Heart left ventricle (tissue), 16 donors: ENCODE measurements at regions not wholly inside any gene's neighbourhood (a gene's known extent, or its start where the extent isn't known, plus 50 kb on each side); places are given as distances from the start of the nearest gene placed in this dataset.
"Not testable (repeated sequence)": the region's sequence is repeated elsewhere in the genome, so short reads cannot be mapped to it uniquely, and the experiment has no call there.

Experiments used
- ATAC-seq, 4 donors: fragments of 200-7000 bp; cut with Tn5 transposase; one replicate each; pipeline ENCODE4 v1.9.1; 2020 to 2022; ENCODE audit warnings: moderate library complexity in 4 of 4, mild to moderate bottlenecking in 3 of 4, moderate number of reproducible peaks in 1 of 4
- DNase-seq, 5 donors: peaks; one replicate each; pipeline ENCODE4 v3.0.0-alpha.2; 2020
- H3K27ac ChIP-seq, 12 donors: fragments of 200-600 bp; sonication (generic) in 4 of 12; one replicate each; pipeline versions ENCODE4 v1.5.0 to v1.8.0; 2016 to 2022; ENCODE audit warnings: mild to moderate bottlenecking in 2 of 12
- H3K27me3 ChIP-seq, 9 donors: fragments of 200-600 bp; sonication (generic) in 2 of 9; one replicate each; pipeline versions ENCODE4 v1.5.1 to v1.8.0; 2016 to 2022; ENCODE audit warnings: mild to moderate bottlenecking in 3 of 9
- H3K36me3 ChIP-seq, 9 donors: fragments of 200-600 bp; sonication (generic) in 2 of 9; one replicate each; pipeline versions ENCODE4 v1.5.0 to v1.8.0; 2018 to 2022; ENCODE audit warnings: mild to moderate bottlenecking in 2 of 9
- H3K4me1 ChIP-seq, 12 donors: fragments of 200-600 bp; sonication (generic) in 4 of 12; one replicate each; pipeline versions ENCODE4 v1.5.0 to v1.8.0; 2016 to 2022; ENCODE audit warnings: mild to moderate bottlenecking in 3 of 12
- H3K4me3 ChIP-seq, 12 donors: fragments of 200-600 bp; sonication (generic) in 4 of 12; one replicate each; pipeline versions ENCODE4 v1.5.0 to v1.8.0; 2017 to 2022; ENCODE audit warnings: mild to moderate bottlenecking in 9 of 12, moderate library complexity in 4 of 12
- H3K9me3 ChIP-seq, 12 donors: fragments of 200-600 bp; sonication (generic) in 4 of 12; one replicate each; pipeline versions ENCODE4 v1.5.0 to v1.8.0; 2016 to 2022; ENCODE audit warnings: mild to moderate bottlenecking in 1 of 12
- POLR2A ChIP-seq, 2 donors: fragments of 450-650 bp; IDR thresholded peaks; one replicate each; pipeline ENCODE4 v1.6.1; 2017; ENCODE audit warnings: antibody characterized with exemption in 2 of 2, mild to moderate bottlenecking in 2 of 2, moderate library complexity in 2 of 2
- WGBS, 4 donors: extraction: QIAGEN DNeasy Blood & Tissue Kit in 2 of 4; methylation state at CpG; one replicate each; pipeline versions ENCODE4 v1.1.5 to v1.1.7; 2013 to 2018; 5-methylcytosine and 5-hydroxymethylcytosine counted together
- intact Hi-C, 10 donors: fragments of 100-400 bp; cut with DNase I; formaldehyde crosslinking; loops; one replicate each; pipeline versions ENCODE4 v1.11.1 to v1.14.2; 2022
- TF ChIP-seq, protein P1 (sequence below), 12 donors: fragments of 200-600 bp; sonication (generic) in 4 of 12; IDR thresholded peaks; one replicate each; pipeline versions ENCODE4 v1.5.0 to v1.8.0; 2018 to 2022; ENCODE audit warnings: antibody characterized with exemption in 12 of 12, mild to moderate bottlenecking in 5 of 12
- donor health status: ischemic (EF 13 %, LVEDD 7.1; RV severe dilation, severe dysfunction).
- donor health status: healthy with polysubstance abuse.
- donor health status: DM: no; HTN: yes; CAD: no.
- donor health status: DM: no; HTN: no; CAD: no.
- donor health status: ischemic (EF 25% LVEDD 6.9; RV normal size, moderate dysfunction).
- donor health status: ischemic (EF 25% LVEDD 5.7; RV mildly dilated, moderate dysfunction).
- donor health status: healthy.
- donor health status: DM: yes; HTN: yes; CAD: no.
- donor health status: ischemic (EF 35%, LVEDD 5.7; RV mildly dilated, moderate dysfunction).
- donor health status: nonischemic (EF 11% LVEDD 7.7; RV severe dilation, severe dysfunction).
- donor health status: DM: yes; HTN: yes; CAD: no.
- donor health status: PGD.
- donor health status: ischemic (EF 29% LVEDD 5.4; RV normal size, mild dysfunction).
- donor health status: nonischemic (EF 23%, LVEDD 6.1; RV moderate dilation, normal function).

DNA sequence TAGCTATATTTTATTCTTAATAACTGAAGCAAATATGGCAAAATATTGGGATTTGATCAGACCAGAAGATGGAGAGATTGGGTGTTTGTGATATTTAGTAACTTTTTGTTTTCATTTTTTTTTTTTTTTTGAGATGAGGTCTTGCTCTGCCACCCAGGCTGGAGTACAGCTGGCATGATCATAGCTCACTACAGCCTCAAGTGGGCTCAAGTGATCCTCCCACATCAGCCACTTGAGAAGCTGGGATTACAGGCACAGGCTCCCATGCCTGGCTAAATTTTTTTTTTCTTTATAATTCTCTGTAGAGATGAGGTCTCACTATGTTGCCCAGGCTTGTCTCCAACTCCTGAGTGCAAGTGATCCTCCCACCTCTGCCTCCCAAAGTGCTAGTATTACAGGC, 686.4 kb downstream of the CDY1 start:
- H3K9me3 ChIP-seq, DNase-seq, intact Hi-C loops, H3K4me3 ChIP-seq, H3K4me1 ChIP-seq, H3K36me3 ChIP-seq, H3K27ac ChIP-seq, H3K27me3 ChIP-seq: not testable (repeated sequence)
- peak in 2 of 4 donors; percentile 57 to 75 for ATAC-seq

DNA sequence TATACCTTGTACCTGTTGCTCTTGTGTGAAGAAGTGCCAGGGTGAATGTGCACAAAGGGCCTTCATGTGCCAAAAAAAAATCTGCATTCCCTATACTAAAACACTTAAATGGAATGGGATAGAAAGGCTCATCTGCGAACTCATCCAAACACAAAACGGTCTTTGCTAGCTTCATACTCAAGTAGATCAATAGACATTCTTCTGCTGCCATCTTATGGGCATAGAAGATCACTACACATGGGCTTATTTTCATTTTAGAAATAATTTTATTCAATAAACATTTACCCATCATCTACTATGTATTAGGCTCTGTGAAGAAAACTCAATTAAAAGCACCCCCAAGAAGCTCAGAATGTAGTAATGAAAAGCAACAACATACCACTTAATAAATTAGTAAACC, 693.1 kb downstream of the CDY1 start:
- H3K9me3 ChIP-seq, H3K27ac ChIP-seq, H3K4me3 ChIP-seq, DNase-seq, H3K36me3 ChIP-seq, H3K27me3 ChIP-seq, intact Hi-C loops, H3K4me1 ChIP-seq: not testable (repeated sequence)
- TF ChIP-seq, protein P1, sequence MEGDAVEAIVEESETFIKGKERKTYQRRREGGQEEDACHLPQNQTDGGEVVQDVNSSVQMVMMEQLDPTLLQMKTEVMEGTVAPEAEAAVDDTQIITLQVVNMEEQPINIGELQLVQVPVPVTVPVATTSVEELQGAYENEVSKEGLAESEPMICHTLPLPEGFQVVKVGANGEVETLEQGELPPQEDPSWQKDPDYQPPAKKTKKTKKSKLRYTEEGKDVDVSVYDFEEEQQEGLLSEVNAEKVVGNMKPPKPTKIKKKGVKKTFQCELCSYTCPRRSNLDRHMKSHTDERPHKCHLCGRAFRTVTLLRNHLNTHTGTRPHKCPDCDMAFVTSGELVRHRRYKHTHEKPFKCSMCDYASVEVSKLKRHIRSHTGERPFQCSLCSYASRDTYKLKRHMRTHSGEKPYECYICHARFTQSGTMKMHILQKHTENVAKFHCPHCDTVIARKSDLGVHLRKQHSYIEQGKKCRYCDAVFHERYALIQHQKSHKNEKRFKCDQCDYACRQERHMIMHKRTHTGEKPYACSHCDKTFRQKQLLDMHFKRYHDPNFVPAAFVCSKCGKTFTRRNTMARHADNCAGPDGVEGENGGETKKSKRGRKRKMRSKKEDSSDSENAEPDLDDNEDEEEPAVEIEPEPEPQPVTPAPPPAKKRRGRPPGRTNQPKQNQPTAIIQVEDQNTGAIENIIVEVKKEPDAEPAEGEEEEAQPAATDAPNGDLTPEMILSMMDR (IDR thresholded peaks at IDR 0.05): peak in 6 of 12 donors; percentile 23 to 39 (median 31)
- WGBS, 4 donors: 39 to 56% methylated on average over 2 of the region's 2 CpGs; no CpG with 5 or more reads in 2 of the 4 donors
- ATAC-seq: peak in 1 of 4 donors; percentile 45

DNA sequence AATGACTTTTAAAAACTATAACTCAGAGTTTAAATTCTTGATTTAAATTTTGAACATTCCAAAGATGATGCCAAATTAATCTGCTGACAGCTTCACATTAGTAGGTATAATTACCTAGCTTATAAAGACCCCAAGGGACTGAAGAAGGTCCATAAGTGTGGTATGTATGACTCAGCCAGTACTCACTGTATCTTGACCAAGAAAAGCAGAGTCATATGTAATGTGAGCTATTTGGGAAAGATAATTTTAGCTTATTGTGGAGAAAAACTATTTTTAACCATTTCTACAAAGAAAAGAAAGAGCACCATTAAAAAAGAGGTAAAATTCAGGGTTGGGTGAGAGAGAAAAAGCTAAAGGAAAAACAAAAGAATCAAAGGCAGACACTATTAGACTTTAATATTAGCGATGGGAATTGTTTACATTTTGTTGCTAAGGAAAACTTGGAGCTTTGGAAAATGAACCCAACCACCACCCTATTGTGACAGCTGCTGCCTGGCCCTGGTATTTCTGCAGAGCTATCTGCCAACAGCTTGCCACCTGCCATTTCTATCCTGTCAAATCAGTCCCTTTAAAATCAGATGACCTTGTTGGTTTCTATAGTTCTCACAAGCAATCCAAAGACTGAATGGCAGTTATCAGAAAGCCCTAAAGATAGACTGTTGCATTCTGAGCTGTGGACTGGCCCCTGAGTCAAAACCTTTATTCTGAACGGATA, 697.7 kb downstream of the CDY1 start:
- 13 to 25% methylated on average over 2 of the region's 2 CpGs; no CpG with 5 or more reads in 2 of the 4 donors for WGBS, 4 donors
- H3K4me3 ChIP-seq, ATAC-seq, intact Hi-C loops, H3K27ac ChIP-seq, H3K9me3 ChIP-seq, H3K4me1 ChIP-seq, H3K27me3 ChIP-seq, H3K36me3 ChIP-seq, DNase-seq: not testable (repeated sequence)

DNA sequence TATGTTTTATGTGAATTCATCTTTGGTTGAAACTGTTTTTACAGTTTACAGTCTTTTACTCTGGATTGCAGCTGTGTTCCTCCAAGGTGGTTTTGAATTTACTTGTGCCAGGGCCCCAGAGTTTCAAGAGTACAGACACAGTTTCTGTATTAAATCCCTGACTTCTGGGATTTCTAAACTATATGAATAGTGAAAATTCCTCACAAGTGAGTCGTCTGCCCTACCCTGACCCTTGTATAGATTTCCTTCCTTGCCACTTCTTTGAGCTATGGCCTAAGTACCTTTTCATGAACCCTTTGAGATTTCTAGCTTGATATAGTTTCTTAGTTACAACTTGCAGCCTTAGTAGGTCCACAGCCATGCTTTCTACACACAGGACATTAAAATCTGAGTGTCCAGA, 700.8 kb downstream of the CDY1 start:
- DNase-seq, H3K4me1 ChIP-seq, H3K27me3 ChIP-seq, H3K4me3 ChIP-seq, ATAC-seq, intact Hi-C loops, H3K9me3 ChIP-seq, H3K27ac ChIP-seq, H3K36me3 ChIP-seq: not testable (repeated sequence)
- WGBS, 4 donors: 14 to 21% methylated on average over 1 of the region's 1 CpG; no CpG with 5 or more reads in 2 of the 4 donors

DNA sequence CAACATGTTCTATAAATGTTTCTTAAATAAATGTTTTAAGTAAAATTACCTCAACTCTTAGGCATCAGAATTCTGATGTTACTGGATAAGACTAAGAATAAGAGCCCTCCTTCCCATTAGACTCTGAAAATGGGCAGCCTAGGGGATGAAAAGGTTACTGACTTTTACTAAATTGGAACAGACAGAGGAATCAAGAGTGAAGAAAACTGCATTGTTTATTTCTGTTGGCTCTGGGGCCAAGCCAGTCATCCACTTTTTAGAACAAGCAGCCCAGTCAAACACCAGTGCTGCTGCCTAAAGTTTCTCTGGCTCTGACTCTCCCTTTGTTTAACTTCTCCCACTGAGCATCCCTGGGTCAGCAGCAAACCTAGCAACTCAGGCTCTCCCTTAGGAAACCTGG, 731.0 kb downstream of the CDY1 start:
- intact Hi-C loops, H3K27me3 ChIP-seq, ATAC-seq, H3K4me1 ChIP-seq, H3K27ac ChIP-seq, H3K9me3 ChIP-seq, DNase-seq, H3K36me3 ChIP-seq, H3K4me3 ChIP-seq: not testable (repeated sequence)

DNA sequence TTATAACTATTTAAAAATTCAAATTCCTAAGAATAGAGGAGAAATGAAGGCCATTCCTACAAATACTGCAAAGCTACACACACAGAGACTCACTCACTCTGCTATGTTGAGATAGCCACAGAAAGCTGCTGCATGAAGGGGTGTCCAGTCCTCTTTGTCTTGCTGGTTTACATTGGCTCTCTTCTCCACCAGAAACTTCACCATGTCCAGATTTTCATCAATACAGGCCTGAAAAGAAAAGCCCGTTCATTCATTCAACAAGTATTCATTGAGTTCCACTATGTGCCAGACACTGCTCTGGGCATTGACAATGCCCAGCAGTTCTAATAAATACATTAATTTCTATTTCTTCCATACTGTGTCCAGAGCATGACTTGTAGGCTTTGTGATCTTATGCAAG, 732.3 kb downstream of the CDY1 start:
- no peak for ATAC-seq
- TF ChIP-seq POLR2A (IDR thresholded peaks at IDR 0.05): no peak
- TF ChIP-seq, protein P1 (IDR thresholded peaks at IDR 0.05): no peak
- Histone ChIP-seq H3K9me3 (no peaks in the 10 kb centered on the region), H3K36me3 (no peaks in the 10 kb centered on the region), H3K4me3 (no peak overlapping the region), H3K4me1 (no peaks in the 10 kb centered on the region), H3K27ac (no peak overlapping the region), H3K27me3 (no peaks in the 10 kb centered on the region)
- DNase-seq: no peak
- intact Hi-C loops: no loop called here
- 67 to 74% methylated on average over 1 of the region's 1 CpG; no CpG with 5 or more reads in 2 of the 4 donors for WGBS, 4 donors

DNA sequence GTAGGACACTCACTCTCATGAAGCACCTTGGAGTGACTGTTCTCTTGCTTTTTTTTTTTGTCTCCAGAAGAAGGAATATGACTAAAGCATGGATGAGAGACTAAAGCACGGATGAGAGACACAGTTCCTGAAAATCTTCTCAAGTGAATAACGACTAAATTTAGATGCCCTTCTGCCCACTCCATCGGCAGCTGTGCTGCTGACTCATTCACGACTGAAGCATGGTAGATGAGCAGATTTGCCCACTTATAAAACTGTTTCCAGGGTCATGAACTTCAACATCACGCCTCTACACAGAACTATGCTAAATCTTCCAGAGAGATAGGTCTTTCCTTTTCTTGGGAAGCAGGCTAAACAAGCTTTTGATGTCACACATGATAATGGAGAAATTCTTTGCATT, 738.0 kb downstream of the CDY1 start:
- 27 to 47% methylated on average over 5 of the region's 5 CpGs; no CpG with 5 or more reads in 2 of the 4 donors for WGBS, 4 donors
- DNase-seq, H3K4me3 ChIP-seq, intact Hi-C loops, H3K36me3 ChIP-seq, H3K27me3 ChIP-seq, H3K4me1 ChIP-seq, H3K9me3 ChIP-seq: not testable (repeated sequence)
- H3K27ac ChIP-seq: peak overlapping the region in 2 of 12 donors; percentile 13 to 23
- peak in 1 of 4 donors; percentile 49 for ATAC-seq

DNA sequence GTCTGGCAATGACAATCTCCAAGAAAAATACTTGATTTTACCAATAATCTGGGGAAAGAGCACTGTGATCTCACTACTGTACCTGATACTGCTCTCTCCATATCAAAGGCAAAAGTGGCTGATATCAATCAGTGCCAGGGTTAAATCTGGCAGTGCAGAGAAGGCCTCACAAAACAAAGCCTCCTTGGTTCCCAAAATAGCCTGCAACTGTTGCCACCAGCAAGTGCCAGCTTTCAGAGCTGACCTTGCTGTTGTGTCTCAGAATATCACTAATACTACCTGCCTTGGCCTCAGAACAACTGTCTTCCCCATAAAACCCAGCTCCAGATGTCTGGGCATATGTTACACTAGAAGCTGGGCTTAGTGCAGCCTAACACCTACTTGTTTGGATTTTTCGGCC, 738.6 kb downstream of the CDY1 start:
- DNase-seq, H3K36me3 ChIP-seq, H3K27me3 ChIP-seq, H3K4me1 ChIP-seq, intact Hi-C loops, H3K4me3 ChIP-seq, H3K9me3 ChIP-seq: not testable (repeated sequence)
- peak in 2 of 4 donors; percentile 47 to 63 for ATAC-seq
- WGBS, 4 donors: 84% methylated on average over 1 of the region's 1 CpG; no CpG with 5 or more reads in 2 of the 4 donors
- H3K27ac ChIP-seq: peak overlapping the region in 1 of 12 donors; percentile 23

DNA sequence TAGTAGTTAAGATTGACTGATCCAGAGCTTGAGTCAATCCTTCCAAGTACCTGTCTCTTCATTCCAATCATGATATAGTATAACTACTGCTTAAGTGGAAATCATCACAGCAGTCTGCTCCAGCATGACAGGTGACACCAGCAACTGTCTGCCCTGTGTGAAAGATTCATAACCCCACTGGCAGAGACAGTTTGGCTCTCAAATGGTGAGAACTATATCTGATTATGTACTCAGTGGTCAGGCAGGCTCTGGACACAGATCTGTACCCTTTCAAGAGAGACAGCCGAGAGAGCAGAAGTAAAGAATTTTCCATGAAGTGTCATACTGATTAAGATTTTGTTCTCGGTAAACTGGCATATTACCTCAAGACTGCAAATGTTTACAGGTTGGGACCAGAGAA, 741.5 kb downstream of the CDY1 start:
- H3K4me3 ChIP-seq, H3K9me3 ChIP-seq, H3K27ac ChIP-seq, ATAC-seq, DNase-seq, H3K27me3 ChIP-seq, intact Hi-C loops, H3K36me3 ChIP-seq, H3K4me1 ChIP-seq: not testable (repeated sequence)
- 80 to 82% methylated on average over 2 of the region's 2 CpGs; no CpG with 5 or more reads in 2 of the 4 donors for WGBS, 4 donors
